HG02623 (cell line): ENCODE measurements at regions not wholly inside any gene's neighbourhood (a gene's known extent, or its start where the extent isn't known, plus 50 kb on each side); places are given as distances from the start of the nearest gene placed in this dataset.

Source experiments
- ATAC-seq: cut with Tn5 transposase; IDR thresholded peaks from one replicate; pipeline ENCODE4 v1.9.1; 2021; ENCODE audit warnings: moderate library complexity; ENCODE audit not compliant: unreplicated experiment

GRCh38 chr18:78540636-78541529, 438.7 kb upstream of the SALL3 start:
- no peak for ATAC-seq

GRCh38 chr18:78542204-78542603, 437.4 kb upstream of the SALL3 start:
- no peak for ATAC-seq

- ATAC-seq, result no peak
Observed at GRCh38 chr18:78543201-78543725, 436.4 kb upstream of the SALL3 start.

GRCh38 chr18:78546281-78546680, 433.3 kb upstream of the SALL3 start:
- no peak for ATAC-seq

GRCh38 chr18:78547817-78548216, 431.8 kb upstream of the SALL3 start:
- no peak for ATAC-seq

GRCh38 chr18:78548261-78549058, 431.2 kb upstream of the SALL3 start:
- no peak for ATAC-seq

GRCh38 chr18:78549971-78550370, 429.6 kb upstream of the SALL3 start:
- ATAC-seq, result no peak

GRCh38 chr18:78554944-78555608, 424.5 kb upstream of the SALL3 start:
- ATAC-seq, result no peak

GRCh38 chr18:78557371-78557770, 422.2 kb upstream of the SALL3 start:
- ATAC-seq, result no peak

- ATAC-seq, result no peak
Observed at GRCh38 chr18:78558101-78558810, 421.4 kb upstream of the SALL3 start.

- ATAC-seq, result no peak
Observed at GRCh38 chr18:78558948-78559347, 420.7 kb upstream of the SALL3 start.

- no peak for ATAC-seq
Observed at GRCh38 chr18:78559584-78559983, 420.0 kb upstream of the SALL3 start.

GRCh38 chr18:78561757-78562510, 417.7 kb upstream of the SALL3 start:
- ATAC-seq, result no peak

GRCh38 chr18:78562531-78562961, 417.1 kb upstream of the SALL3 start:
- no peak for ATAC-seq

- no peak for ATAC-seq
Observed at GRCh38 chr18:78563110-78563509, 416.5 kb upstream of the SALL3 start.

GRCh38 chr18:78564030-78564429, 415.6 kb upstream of the SALL3 start:
- no peak for ATAC-seq

GRCh38 chr18:78564518-78564917, 415.1 kb upstream of the SALL3 start:
- no peak for ATAC-seq

GRCh38 chr18:78565240-78565639, 414.4 kb upstream of the SALL3 start:
- no peak for ATAC-seq

- ATAC-seq, result no peak
Observed at GRCh38 chr18:78566065-78566464, 413.6 kb upstream of the SALL3 start.

GRCh38 chr18:78566720-78567119, 412.9 kb upstream of the SALL3 start:
- ATAC-seq, result no peak
